Gastroesophageal sphincter (tissue), 3 donors: ENCODE measurements at regions not wholly inside any gene's neighbourhood (a gene's known extent, or its start where the extent isn't known, plus 50 kb on each side); places are given as distances from the start of the nearest gene placed in this dataset.

ENCODE experiments used
- CTCF ChIP-seq, 4 experiments: fragments of 200-600 bp in 2 of 4; fragments of 450-650 bp in 2 of 4; sonication (generic) in 1 of 4; IDR thresholded peaks; one replicate each; pipeline ENCODE4 v1.5.1; 2017 to 2019; ENCODE audit warnings: antibody characterized with exemption in 4 of 4, mild to moderate bottlenecking in 2 of 4, moderate library complexity in 2 of 4
- POLR2A ChIP-seq, 2 donors: fragments of 450-650 bp; IDR thresholded peaks; one replicate each; pipeline ENCODE4 v1.6.1; 2017; ENCODE audit warnings: antibody characterized with exemption in 2 of 2, mild to moderate bottlenecking in 2 of 2, moderate library complexity in 1 of 2

- no peak for TF ChIP-seq CTCF (IDR thresholded peaks at IDR 0.05)
- TF ChIP-seq POLR2A (IDR thresholded peaks at IDR 0.05): no peak
These were observed 396.8 kb upstream of the RASGRP1 start for GRCh38 chr15:38961456-38961855.
